Activated CD4-positive, alpha-beta T cell treated with anti-CD3 and anti-CD28 coated beads, Interleukin-2, Interleukin-4, amounts not matched to agents 100 ng/mL and 50 ng/mL, durations not matched to agents 16 hours and 8 hours (primary cell): ENCODE measurements at regions not wholly inside any gene's neighbourhood (a gene's known extent, or its start where the extent isn't known, plus 50 kb on each side); places are given as distances from the start of the nearest gene placed in this dataset.
"Not testable (repeated sequence)": the region's sequence is repeated elsewhere in the genome, so short reads cannot be mapped to it uniquely, and the experiment has no call there.

Source experiments
- DNase-seq: peaks from one replicate; pipeline ENCODE4 v3.0.0-alpha.2; 2020; ENCODE audit warnings: low spot score

- DNase-seq, result no peak
Measured at GRCh38 chrX:40853004-40853815, 117.9 kb upstream of the MED14 start.

GRCh38 chrX:40853816-40854123, 118.4 kb upstream of the MED14 start:
- no peak for DNase-seq

- no peak for DNase-seq
Measured at GRCh38 chrX:40854242-40854641, 118.9 kb upstream of the MED14 start.

- DNase-seq, result no peak
Measured at GRCh38 chrX:40855411-40855810, 120.1 kb upstream of the MED14 start.

- DNase-seq, result no peak
Measured at GRCh38 chrX:40855932-40856515, 120.7 kb upstream of the MED14 start.

GRCh38 chrX:40861952-40862554, 126.7 kb upstream of the MED14 start:
- DNase-seq, result not testable (repeated sequence)

GRCh38 chrX:40863260-40863659, 127.9 kb upstream of the MED14 start:
- DNase-seq, result not testable (repeated sequence)

GRCh38 chrX:40863671-40864070, 128.3 kb upstream of the MED14 start:
- DNase-seq, result no peak

- DNase-seq, result no peak
Measured at GRCh38 chrX:40864972-40865371, 129.6 kb upstream of the MED14 start.

- no peak for DNase-seq
Measured at GRCh38 chrX:40866893-40867292, 131.6 kb upstream of the MED14 start.

GRCh38 chrX:40867352-40867751, 132.0 kb upstream of the MED14 start:
- DNase-seq, result no peak

GRCh38 chrX:40868868-40869267, 133.5 kb upstream of the MED14 start:
- no peak for DNase-seq

- not testable (repeated sequence) for DNase-seq
Measured at GRCh38 chrX:40870982-40871381, 135.6 kb upstream of the MED14 start.

GRCh38 chrX:40871385-40872082, 136.2 kb upstream of the MED14 start:
- DNase-seq, result no peak

GRCh38 chrX:40872351-40872750, 137.0 kb upstream of the MED14 start:
- no peak for DNase-seq

GRCh38 chrX:40875476-40875875, 140.1 kb upstream of the MED14 start:
- no peak for DNase-seq

GRCh38 chrX:40877887-40878286, 142.5 kb upstream of the MED14 start:
- DNase-seq, result peak; percentile 3

GRCh38 chrX:40878766-40879165, 143.4 kb upstream of the MED14 start:
- no peak for DNase-seq

GRCh38 chrX:40879172-40879571, 143.8 kb upstream of the MED14 start:
- DNase-seq, result not testable (repeated sequence)

GRCh38 chrX:40880712-40881111, 145.4 kb upstream of the MED14 start:
- DNase-seq, result no peak

- no peak for DNase-seq
Measured at GRCh38 chrX:40883021-40883619, 147.8 kb upstream of the MED14 start.

- no peak for DNase-seq
Measured at GRCh38 chrX:40885989-40886388, 150.6 kb upstream of the MED14 start.
